ENCODE measurements at regions not wholly inside any gene's neighbourhood (a gene's known extent, or its start where the extent isn't known, plus 50 kb on each side); places are given as distances from the start of the nearest gene placed in this dataset.

DNA sequence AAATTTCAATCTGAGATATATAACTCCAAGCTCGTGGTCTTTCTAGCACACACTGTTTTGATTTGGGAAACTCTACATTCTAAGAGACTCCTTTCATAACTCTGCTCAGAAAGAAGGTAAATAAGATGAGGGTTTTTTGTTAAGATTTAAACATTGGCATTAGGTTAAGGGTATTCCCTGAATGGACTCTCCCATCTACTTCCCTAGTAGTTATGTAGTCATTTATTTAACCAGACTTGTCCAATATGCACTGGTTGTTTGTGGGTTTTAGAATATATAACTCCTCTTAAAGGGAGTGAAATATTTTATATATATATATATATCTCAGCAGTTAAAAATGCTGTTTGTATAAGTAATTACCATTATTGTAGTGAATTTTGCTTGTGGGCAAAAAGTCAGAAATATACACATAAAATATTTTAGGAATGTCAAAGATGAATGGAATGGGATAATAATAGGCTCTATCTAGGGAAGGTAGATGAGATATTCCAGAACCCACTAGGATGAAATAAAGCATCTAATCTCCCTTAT, 61.5 kb upstream of the WDR75 start:
- Mint-ChIP-seq H3K9me3 (no peaks in the 10 kb centered on the region), H3K27ac (ENCODE audit: unreplicated experiment) (no peak overlapping the region), H3K27me3 (ENCODE audit: low read depth) (no peaks in the 10 kb centered on the region), H3K4me3 (no peak overlapping the region), H3K36me3 (ENCODE audit: low read depth) (no peaks in the 10 kb centered on the region), H3K4me1 (peaks cover 13% of the 10 kb centered on the region)
- no peak for DNase-seq (ENCODE audit: low read depth, low spot score)
- TF ChIP-seq, protein P1, sequence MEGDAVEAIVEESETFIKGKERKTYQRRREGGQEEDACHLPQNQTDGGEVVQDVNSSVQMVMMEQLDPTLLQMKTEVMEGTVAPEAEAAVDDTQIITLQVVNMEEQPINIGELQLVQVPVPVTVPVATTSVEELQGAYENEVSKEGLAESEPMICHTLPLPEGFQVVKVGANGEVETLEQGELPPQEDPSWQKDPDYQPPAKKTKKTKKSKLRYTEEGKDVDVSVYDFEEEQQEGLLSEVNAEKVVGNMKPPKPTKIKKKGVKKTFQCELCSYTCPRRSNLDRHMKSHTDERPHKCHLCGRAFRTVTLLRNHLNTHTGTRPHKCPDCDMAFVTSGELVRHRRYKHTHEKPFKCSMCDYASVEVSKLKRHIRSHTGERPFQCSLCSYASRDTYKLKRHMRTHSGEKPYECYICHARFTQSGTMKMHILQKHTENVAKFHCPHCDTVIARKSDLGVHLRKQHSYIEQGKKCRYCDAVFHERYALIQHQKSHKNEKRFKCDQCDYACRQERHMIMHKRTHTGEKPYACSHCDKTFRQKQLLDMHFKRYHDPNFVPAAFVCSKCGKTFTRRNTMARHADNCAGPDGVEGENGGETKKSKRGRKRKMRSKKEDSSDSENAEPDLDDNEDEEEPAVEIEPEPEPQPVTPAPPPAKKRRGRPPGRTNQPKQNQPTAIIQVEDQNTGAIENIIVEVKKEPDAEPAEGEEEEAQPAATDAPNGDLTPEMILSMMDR (conservative IDR thresholded peaks at IDR 0.05): no peak

DNA sequence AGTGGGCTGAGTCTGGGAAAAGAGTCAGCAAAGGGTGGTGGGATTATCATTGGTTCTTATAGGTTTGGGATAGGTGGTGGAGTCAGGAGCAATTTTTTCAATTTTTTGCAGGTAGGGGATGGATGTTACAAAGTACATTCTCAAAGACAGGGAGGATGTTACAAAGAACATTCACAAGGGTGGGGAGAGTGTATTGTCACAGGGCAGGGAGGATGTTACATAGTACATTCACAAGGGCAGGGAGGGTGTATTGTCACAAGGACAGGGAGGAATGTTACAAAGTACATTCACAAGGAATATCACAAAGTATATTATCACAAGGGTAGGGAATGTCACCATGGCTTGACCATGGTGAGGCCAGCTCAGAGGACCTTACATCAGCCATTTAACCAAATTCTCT, 58.6 kb upstream of the WDR75 start:
- Mint-ChIP-seq H3K36me3 (ENCODE audit: low read depth) (no peaks in the 10 kb centered on the region), H3K27me3 (ENCODE audit: low read depth) (no peaks in the 10 kb centered on the region), H3K27ac (ENCODE audit: unreplicated experiment) (no peak overlapping the region), H3K4me1 (peaks cover 13% of the 10 kb centered on the region), H3K9me3 (peaks cover 3% of the 10 kb centered on the region), H3K4me3 (no peak overlapping the region)
- no peak for DNase-seq (ENCODE audit: low read depth, low spot score)
- TF ChIP-seq, protein P1 (conservative IDR thresholded peaks at IDR 0.05): no peak

DNA sequence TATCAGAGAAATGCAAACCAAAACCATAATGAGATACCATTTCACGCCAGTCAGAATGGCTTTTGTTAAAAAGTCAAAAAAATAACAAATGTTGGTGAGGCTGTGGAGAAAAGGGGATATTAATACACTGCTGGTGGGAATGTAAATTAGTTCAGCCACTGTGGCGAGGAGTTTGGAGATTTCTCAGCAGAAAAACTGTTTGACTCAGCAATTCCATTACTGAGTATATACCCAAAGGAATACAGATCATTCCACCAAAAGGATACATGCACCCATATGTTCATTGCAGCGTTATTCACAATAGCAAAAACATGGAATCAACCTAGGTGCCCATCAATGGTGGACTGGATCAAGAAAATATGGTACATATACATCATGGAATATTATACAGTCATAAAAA, 54.5 kb upstream of the WDR75 start:
- H3K36me3 Mint-ChIP-seq (ENCODE audit: low read depth): no peaks in the 10 kb centered on the region
- H3K27me3 Mint-ChIP-seq (ENCODE audit: low read depth): no peaks in the 10 kb centered on the region
- H3K9me3 Mint-ChIP-seq: peaks cover 6% of the 10 kb centered on the region
- H3K4me1 Mint-ChIP-seq: no peaks in the 10 kb centered on the region
- no peak overlapping the region for H3K27ac Mint-ChIP-seq (ENCODE audit: unreplicated experiment)
- no peak for DNase-seq (ENCODE audit: low read depth, low spot score)
- TF ChIP-seq, protein P1 (conservative IDR thresholded peaks at IDR 0.05): no peak
- H3K4me3 Mint-ChIP-seq: no peak overlapping the region

DNA sequence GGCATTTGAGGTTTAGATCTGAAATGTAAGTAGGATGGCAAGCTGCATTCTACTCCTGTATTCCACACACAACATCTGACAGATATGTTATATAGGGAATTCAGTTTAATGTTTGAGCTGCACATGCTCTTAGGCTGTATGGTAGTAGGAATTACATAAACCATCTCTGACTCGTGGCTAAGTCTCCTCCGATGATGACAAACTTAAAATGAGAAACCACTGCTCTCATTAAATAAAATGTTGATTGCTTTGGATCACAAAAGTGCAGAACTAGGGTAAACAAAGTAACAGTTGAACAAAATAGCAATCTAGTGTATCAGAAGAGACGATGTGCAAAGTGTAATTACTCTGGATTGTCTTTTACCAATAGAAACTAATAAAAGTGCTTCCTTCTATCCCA, 50.1 kb upstream of the WDR75 start:
- peaks cover 6% of the 10 kb centered on the region for H3K9me3 Mint-ChIP-seq
- TF ChIP-seq, protein P1 (conservative IDR thresholded peaks at IDR 0.05): no peak
- no peaks in the 10 kb centered on the region for H3K4me1 Mint-ChIP-seq
- no peak for DNase-seq (ENCODE audit: low read depth, low spot score)
- H3K27ac Mint-ChIP-seq (ENCODE audit: unreplicated experiment): no peak overlapping the region
- H3K4me3 Mint-ChIP-seq: no peak overlapping the region
- H3K27me3 Mint-ChIP-seq (ENCODE audit: low read depth): no peaks in the 10 kb centered on the region
- no peaks in the 10 kb centered on the region for H3K36me3 Mint-ChIP-seq (ENCODE audit: low read depth)
